ENCODE measurements at regions not wholly inside any gene's neighbourhood (a gene's known extent, or its start where the extent isn't known, plus 50 kb on each side); places are given as distances from the start of the nearest gene placed in this dataset.

- H3K79me2 ChIP-seq (ENCODE audit: control insufficient read depth, insufficient read depth, low read length), result no peaks in the 10 kb centered on the region
- no peaks in the 10 kb centered on the region for H4K20me1 ChIP-seq (ENCODE audit: control insufficient read depth, insufficient read depth)
- FAIRE-seq, result no peak
- TF ChIP-seq MYC (IDR thresholded peaks at IDR 0.05; ENCODE audit: insufficient read depth, insufficient read length, insufficient replicate concordance, low read length, severe bottlenecking) (no peak), KAT2A (conservative IDR thresholded peaks at IDR 0.05; ENCODE audit: control insufficient read depth, low read depth, low read length) (no peak), POLR2A (IDR thresholded peaks at IDR 0.05; ENCODE audit: low read depth, low read length) (no peak), JUNB (IDR thresholded peaks at IDR 0.05) (no peak), MEF2A (IDR thresholded peaks at IDR 0.05; ENCODE audit: insufficient read depth, low read depth, low read length) (no peak), ZZZ3 (IDR thresholded peaks at IDR 0.05; ENCODE audit: control insufficient read depth, insufficient read length, low read depth) (no peak), NFYA (IDR thresholded peaks at IDR 0.05; ENCODE audit: borderline replicate concordance, low read depth, low read length) (no peak), CBX3 (IDR thresholded peaks at IDR 0.05; ENCODE audit: borderline replicate concordance, low read depth) (no peak), BRCA1 (IDR thresholded peaks at IDR 0.05; ENCODE audit: low read depth, low read length) (no peak), PML (IDR thresholded peaks at IDR 0.05; ENCODE audit: low read length) (no peak)
- ChIA-PET SMC1A (ENCODE audit: uncharacterized antibody, unreplicated experiment) (no interaction called here), POLR2A (no interaction called here), RAD21 (ENCODE audit: unreplicated experiment) (no interaction called here), CTCF (no interaction called here)
- no peaks in the 10 kb centered on the region for H3K4me1 ChIP-seq (ENCODE audit: control insufficient read depth, insufficient read depth, low read length)
- no peaks in the 10 kb centered on the region for H3K36me3 ChIP-seq (ENCODE audit: control insufficient read depth in 2 of 2, insufficient read depth in 2 of 2, low read length in 1 of 2)
- no peaks in the 10 kb centered on the region; a peak in 1 of 4 replicates for H3K27me3 ChIP-seq (replicated peaks in 1 of 2; ENCODE audit: control insufficient read depth in 2 of 2, insufficient read depth in 2 of 2, low read length in 1 of 2)
- BruUV-seq (replicated peaks), result no TSS peak
- intact Hi-C loops (cut with micrococcal nuclease; ENCODE audit: unreplicated experiment) (no loop called here), in situ Hi-C loops (cut with MboI) (no loop called here)
- no peak overlapping the region for H3K4me2 ChIP-seq (ENCODE audit: control insufficient read depth, insufficient read depth)
- no peak overlapping the region for H2AFZ ChIP-seq (ENCODE audit: control insufficient read depth, low read depth, low read length)
- WGBS (ENCODE audit: insufficient coverage, insufficient replicate concordance, low lambda C conversion rate, missing lambda C conversion rate), result 23% methylated on average over 5 of the region's 5 CpGs
- H3K9ac ChIP-seq (ENCODE audit: control insufficient read depth, insufficient read depth, low read length), result no peak overlapping the region
- no peaks in the 10 kb centered on the region; the same call in 2 of the 3 replicates for H3K9me3 ChIP-seq (replicated peaks; ENCODE audit: control insufficient read depth, insufficient read depth, low read length)
- H3K27ac ChIP-seq (ENCODE audit: control insufficient read depth, insufficient read depth), result no peak overlapping the region
- ATAC-seq, result no peak
- DNase-seq (ENCODE audit: low read depth, low spot score), result no peak
- no peak overlapping the region for H3K4me3 ChIP-seq
These were observed 289.7 kb downstream of the AJAP1 start for GRCh38 chr1:4944072-4944471.

- intact Hi-C loops (cut with micrococcal nuclease; ENCODE audit: unreplicated experiment) (no loop called here), in situ Hi-C loops (cut with MboI) (no loop called here)
- no TSS peak for BruUV-seq (replicated peaks)
- Histone ChIP-seq H3K4me2 (ENCODE audit: control insufficient read depth, insufficient read depth) (no peak overlapping the region), H3K79me2 (ENCODE audit: control insufficient read depth, insufficient read depth, low read length) (no peaks in the 10 kb centered on the region), H4K20me1 (ENCODE audit: control insufficient read depth, insufficient read depth) (no peaks in the 10 kb centered on the region), H3K36me3 (ENCODE audit: control insufficient read depth in 2 of 2, insufficient read depth in 2 of 2, low read length in 1 of 2) (no peaks in the 10 kb centered on the region), H2AFZ (ENCODE audit: control insufficient read depth, low read depth, low read length) (no peak overlapping the region), H3K9me3 (replicated peaks; ENCODE audit: control insufficient read depth, insufficient read depth, low read length) (no peaks in the 10 kb centered on the region; the same call in 2 of the 3 replicates), H3K9ac (ENCODE audit: control insufficient read depth, insufficient read depth, low read length) (no peak overlapping the region), H3K4me3 (no peak overlapping the region), H3K4me1 (ENCODE audit: control insufficient read depth, insufficient read depth, low read length) (no peaks in the 10 kb centered on the region), H3K27me3 (replicated peaks in 1 of 2; ENCODE audit: control insufficient read depth in 2 of 2, insufficient read depth in 2 of 2, low read length in 1 of 2) (no peaks in the 10 kb centered on the region), H3K27ac (ENCODE audit: control insufficient read depth, insufficient read depth) (no peak overlapping the region)
- no peak for ATAC-seq
- peak; percentile 94 for FAIRE-seq
- RAD21 ChIA-PET (ENCODE audit: unreplicated experiment), result no interaction called here
- 64% methylated on average over 6 of the region's 6 CpGs for WGBS (ENCODE audit: insufficient coverage, insufficient replicate concordance, low lambda C conversion rate, missing lambda C conversion rate)
- POLR2A ChIA-PET, result no interaction called here
- SMC1A ChIA-PET (ENCODE audit: uncharacterized antibody, unreplicated experiment), result no interaction called here
- TF ChIP-seq CREB1 (IDR thresholded peaks at IDR 0.05; ENCODE audit: low read depth) (peak; percentile 67), ZBTB11 (CRISPR knock-in tag; IDR thresholded peaks at IDR 0.05) (no peak), CREM (IDR thresholded peaks at IDR 0.05; ENCODE audit: low read depth) (no peak), JUNB (IDR thresholded peaks at IDR 0.05) (no peak)
- no peak for DNase-seq (ENCODE audit: low read depth, low spot score)
- CTCF ChIA-PET, result no interaction called here
These were observed 284.9 kb downstream of the AJAP1 start for GRCh38 chr1:4939266-4939665.
